ENCODE measurements at regions not wholly inside any gene's neighbourhood (a gene's known extent, or its start where the extent isn't known, plus 50 kb on each side); places are given as distances from the start of the nearest gene placed in this dataset.

DNA sequence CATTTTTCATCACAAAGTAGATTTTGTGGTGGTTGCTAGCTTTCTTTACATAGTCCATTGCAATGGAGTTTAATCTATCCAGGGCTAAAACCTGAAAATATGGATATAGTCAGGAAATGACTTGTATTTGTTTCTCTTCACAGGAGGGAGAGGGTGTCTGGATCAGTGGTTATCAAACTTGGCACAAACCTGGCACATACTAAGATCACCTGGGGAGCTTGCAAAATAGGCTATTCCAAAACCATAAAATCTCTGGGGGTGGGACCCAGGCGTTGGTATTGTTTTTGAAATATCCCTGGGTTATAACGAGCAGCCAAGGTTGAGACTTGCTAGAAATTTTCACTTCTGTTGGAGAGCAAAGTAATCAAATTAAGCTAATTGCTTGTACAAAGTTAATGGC is 179.9 kb downstream of the PCSK1 start (continued):
- TF ChIP-seq, protein P1, sequence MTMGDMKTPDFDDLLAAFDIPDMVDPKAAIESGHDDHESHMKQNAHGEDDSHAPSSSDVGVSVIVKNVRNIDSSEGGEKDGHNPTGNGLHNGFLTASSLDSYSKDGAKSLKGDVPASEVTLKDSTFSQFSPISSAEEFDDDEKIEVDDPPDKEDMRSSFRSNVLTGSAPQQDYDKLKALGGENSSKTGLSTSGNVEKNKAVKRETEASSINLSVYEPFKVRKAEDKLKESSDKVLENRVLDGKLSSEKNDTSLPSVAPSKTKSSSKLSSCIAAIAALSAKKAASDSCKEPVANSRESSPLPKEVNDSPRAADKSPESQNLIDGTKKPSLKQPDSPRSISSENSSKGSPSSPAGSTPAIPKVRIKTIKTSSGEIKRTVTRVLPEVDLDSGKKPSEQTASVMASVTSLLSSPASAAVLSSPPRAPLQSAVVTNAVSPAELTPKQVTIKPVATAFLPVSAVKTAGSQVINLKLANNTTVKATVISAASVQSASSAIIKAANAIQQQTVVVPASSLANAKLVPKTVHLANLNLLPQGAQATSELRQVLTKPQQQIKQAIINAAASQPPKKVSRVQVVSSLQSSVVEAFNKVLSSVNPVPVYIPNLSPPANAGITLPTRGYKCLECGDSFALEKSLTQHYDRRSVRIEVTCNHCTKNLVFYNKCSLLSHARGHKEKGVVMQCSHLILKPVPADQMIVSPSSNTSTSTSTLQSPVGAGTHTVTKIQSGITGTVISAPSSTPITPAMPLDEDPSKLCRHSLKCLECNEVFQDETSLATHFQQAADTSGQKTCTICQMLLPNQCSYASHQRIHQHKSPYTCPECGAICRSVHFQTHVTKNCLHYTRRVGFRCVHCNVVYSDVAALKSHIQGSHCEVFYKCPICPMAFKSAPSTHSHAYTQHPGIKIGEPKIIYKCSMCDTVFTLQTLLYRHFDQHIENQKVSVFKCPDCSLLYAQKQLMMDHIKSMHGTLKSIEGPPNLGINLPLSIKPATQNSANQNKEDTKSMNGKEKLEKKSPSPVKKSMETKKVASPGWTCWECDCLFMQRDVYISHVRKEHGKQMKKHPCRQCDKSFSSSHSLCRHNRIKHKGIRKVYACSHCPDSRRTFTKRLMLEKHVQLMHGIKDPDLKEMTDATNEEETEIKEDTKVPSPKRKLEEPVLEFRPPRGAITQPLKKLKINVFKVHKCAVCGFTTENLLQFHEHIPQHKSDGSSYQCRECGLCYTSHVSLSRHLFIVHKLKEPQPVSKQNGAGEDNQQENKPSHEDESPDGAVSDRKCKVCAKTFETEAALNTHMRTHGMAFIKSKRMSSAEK (CRISPR knock-in tag; IDR thresholded peaks at IDR 0.05; ENCODE audit: borderline replicate concordance): no peak
- TF ChIP-seq, protein P2, sequence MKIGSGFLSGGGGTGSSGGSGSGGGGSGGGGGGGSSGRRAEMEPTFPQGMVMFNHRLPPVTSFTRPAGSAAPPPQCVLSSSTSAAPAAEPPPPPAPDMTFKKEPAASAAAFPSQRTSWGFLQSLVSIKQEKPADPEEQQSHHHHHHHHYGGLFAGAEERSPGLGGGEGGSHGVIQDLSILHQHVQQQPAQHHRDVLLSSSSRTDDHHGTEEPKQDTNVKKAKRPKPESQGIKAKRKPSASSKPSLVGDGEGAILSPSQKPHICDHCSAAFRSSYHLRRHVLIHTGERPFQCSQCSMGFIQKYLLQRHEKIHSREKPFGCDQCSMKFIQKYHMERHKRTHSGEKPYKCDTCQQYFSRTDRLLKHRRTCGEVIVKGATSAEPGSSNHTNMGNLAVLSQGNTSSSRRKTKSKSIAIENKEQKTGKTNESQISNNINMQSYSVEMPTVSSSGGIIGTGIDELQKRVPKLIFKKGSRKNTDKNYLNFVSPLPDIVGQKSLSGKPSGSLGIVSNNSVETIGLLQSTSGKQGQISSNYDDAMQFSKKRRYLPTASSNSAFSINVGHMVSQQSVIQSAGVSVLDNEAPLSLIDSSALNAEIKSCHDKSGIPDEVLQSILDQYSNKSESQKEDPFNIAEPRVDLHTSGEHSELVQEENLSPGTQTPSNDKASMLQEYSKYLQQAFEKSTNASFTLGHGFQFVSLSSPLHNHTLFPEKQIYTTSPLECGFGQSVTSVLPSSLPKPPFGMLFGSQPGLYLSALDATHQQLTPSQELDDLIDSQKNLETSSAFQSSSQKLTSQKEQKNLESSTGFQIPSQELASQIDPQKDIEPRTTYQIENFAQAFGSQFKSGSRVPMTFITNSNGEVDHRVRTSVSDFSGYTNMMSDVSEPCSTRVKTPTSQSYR (CRISPR knock-in tag; IDR thresholded peaks at IDR 0.05): no peak
- TF ChIP-seq, protein P3, sequence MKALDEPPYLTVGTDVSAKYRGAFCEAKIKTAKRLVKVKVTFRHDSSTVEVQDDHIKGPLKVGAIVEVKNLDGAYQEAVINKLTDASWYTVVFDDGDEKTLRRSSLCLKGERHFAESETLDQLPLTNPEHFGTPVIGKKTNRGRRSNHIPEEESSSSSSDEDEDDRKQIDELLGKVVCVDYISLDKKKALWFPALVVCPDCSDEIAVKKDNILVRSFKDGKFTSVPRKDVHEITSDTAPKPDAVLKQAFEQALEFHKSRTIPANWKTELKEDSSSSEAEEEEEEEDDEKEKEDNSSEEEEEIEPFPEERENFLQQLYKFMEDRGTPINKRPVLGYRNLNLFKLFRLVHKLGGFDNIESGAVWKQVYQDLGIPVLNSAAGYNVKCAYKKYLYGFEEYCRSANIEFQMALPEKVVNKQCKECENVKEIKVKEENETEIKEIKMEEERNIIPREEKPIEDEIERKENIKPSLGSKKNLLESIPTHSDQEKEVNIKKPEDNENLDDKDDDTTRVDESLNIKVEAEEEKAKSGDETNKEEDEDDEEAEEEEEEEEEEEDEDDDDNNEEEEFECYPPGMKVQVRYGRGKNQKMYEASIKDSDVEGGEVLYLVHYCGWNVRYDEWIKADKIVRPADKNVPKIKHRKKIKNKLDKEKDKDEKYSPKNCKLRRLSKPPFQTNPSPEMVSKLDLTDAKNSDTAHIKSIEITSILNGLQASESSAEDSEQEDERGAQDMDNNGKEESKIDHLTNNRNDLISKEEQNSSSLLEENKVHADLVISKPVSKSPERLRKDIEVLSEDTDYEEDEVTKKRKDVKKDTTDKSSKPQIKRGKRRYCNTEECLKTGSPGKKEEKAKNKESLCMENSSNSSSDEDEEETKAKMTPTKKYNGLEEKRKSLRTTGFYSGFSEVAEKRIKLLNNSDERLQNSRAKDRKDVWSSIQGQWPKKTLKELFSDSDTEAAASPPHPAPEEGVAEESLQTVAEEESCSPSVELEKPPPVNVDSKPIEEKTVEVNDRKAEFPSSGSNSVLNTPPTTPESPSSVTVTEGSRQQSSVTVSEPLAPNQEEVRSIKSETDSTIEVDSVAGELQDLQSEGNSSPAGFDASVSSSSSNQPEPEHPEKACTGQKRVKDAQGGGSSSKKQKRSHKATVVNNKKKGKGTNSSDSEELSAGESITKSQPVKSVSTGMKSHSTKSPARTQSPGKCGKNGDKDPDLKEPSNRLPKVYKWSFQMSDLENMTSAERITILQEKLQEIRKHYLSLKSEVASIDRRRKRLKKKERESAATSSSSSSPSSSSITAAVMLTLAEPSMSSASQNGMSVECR (CRISPR knock-in tag; IDR thresholded peaks at IDR 0.05; ENCODE audit: borderline replicate concordance): no peak
- TF ChIP-seq SP1 (CRISPR knock-in tag; conservative IDR thresholded peaks at IDR 0.05): no peak
- TF ChIP-seq NR1H2 (CRISPR knock-in tag; IDR thresholded peaks at IDR 0.05): no peak
- TF ChIP-seq, protein P4, sequence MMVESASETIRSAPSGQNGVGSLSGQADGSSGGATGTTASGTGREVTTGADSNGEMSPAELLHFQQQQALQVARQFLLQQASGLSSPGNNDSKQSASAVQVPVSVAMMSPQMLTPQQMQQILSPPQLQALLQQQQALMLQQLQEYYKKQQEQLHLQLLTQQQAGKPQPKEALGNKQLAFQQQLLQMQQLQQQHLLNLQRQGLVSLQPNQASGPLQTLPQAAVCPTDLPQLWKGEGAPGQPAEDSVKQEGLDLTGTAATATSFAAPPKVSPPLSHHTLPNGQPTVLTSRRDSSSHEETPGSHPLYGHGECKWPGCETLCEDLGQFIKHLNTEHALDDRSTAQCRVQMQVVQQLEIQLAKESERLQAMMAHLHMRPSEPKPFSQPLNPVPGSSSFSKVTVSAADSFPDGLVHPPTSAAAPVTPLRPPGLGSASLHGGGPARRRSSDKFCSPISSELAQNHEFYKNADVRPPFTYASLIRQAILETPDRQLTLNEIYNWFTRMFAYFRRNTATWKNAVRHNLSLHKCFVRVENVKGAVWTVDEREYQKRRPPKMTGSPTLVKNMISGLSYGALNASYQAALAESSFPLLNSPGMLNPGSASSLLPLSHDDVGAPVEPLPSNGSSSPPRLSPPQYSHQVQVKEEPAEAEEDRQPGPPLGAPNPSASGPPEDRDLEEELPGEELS (CRISPR knock-in tag; IDR thresholded peaks at IDR 0.05): no peak
- no peak for TF ChIP-seq ZNF219 (CRISPR knock-in tag; IDR thresholded peaks at IDR 0.05; ENCODE audit: borderline replicate concordance)
- no peak for TF ChIP-seq CREM (CRISPR knock-in tag; IDR thresholded peaks at IDR 0.05)

DNA sequence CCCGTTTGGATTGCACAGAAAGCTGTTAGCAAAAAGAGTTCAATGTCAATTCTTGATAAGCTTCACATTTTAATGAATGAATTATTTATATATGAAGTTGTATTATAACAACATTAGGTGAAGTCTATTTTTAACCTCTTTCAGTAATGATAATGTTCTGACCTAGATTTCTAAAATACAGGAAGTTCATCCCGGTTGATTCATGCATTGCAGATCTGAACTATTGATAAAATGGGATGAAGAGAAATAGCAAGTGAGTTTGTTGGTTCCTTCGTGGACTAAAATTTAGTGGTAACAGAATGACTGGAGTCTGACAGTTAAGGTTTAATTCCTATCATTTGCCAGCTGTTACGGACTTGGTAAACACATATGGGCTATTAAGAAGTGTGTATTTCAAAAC is 180.5 kb downstream of the PCSK1 start:
- DNase-seq (ENCODE audit: low spot score) (no peak), ATAC-seq (no peak)
- no peaks in the 10 kb centered on the region; the same call in 1 of the 2 replicates for H3K27me3 Mint-ChIP-seq (ENCODE audit: low read depth)
- H3K4me3 Mint-ChIP-seq: no peak overlapping the region
- H3K27ac Mint-ChIP-seq: no peak overlapping the region
- H3K9me3 Mint-ChIP-seq: no peaks in the 10 kb centered on the region
- CTCF ChIA-PET: no interaction called here
- POLR2A ChIA-PET: no interaction called here
- H3K36me3 Mint-ChIP-seq: no peaks in the 10 kb centered on the region
- TF ChIP-seq, protein P5, sequence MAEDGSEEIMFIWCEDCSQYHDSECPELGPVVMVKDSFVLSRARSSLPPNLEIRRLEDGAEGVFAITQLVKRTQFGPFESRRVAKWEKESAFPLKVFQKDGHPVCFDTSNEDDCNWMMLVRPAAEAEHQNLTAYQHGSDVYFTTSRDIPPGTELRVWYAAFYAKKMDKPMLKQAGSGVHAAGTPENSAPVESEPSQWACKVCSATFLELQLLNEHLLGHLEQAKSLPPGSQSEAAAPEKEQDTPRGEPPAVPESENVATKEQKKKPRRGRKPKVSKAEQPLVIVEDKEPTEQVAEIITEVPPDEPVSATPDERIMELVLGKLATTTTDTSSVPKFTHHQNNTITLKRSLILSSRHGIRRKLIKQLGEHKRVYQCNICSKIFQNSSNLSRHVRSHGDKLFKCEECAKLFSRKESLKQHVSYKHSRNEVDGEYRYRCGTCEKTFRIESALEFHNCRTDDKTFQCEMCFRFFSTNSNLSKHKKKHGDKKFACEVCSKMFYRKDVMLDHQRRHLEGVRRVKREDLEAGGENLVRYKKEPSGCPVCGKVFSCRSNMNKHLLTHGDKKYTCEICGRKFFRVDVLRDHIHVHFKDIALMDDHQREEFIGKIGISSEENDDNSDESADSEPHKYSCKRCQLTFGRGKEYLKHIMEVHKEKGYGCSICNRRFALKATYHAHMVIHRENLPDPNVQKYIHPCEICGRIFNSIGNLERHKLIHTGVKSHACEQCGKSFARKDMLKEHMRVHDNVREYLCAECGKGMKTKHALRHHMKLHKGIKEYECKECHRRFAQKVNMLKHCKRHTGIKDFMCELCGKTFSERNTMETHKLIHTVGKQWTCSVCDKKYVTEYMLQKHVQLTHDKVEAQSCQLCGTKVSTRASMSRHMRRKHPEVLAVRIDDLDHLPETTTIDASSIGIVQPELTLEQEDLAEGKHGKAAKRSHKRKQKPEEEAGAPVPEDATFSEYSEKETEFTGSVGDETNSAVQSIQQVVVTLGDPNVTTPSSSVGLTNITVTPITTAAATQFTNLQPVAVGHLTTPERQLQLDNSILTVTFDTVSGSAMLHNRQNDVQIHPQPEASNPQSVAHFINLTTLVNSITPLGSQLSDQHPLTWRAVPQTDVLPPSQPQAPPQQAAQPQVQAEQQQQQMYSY (CRISPR knock-in tag; IDR thresholded peaks at IDR 0.05): no peak
- no peak for TF ChIP-seq NFATC4 (CRISPR knock-in tag; IDR thresholded peaks at IDR 0.05)
- no peak for TF ChIP-seq ZNF317 (CRISPR knock-in tag; IDR thresholded peaks at IDR 0.05; ENCODE audit: borderline replicate concordance, low read depth)
- no peak for TF ChIP-seq FOXJ3 (CRISPR knock-in tag; IDR thresholded peaks at IDR 0.05; ENCODE audit: borderline replicate concordance)
- TF ChIP-seq ELF4 (CRISPR knock-in tag; IDR thresholded peaks at IDR 0.05; ENCODE audit: low read depth): no peak
- no peak for TF ChIP-seq GRHL2 (CRISPR knock-in tag; IDR thresholded peaks at IDR 0.05; ENCODE audit: insufficient replicate concordance, severe bottlenecking)
- H3K4me1 Mint-ChIP-seq: 0 out of 2 replicates have a peak, but pooled peaks cover 2% of the 10 kb centered on the region
